Inflammatory macrophage treated with lipopolysaccharide for 1 hour (primary cell): ENCODE measurements at regions not wholly inside any gene's neighbourhood (a gene's known extent, or its start where the extent isn't known, plus 50 kb on each side); places are given as distances from the start of the nearest gene placed in this dataset.
A peak's percentile ranks its signal among the peaks of the same experiment; 100 is the strongest.
"Not testable (repeated sequence)": the region's sequence is repeated elsewhere in the genome, so short reads cannot be mapped to it uniquely, and the experiment has no call there.

ENCODE experiments used
- DNase-seq, 2 donors: peaks; one replicate each; pipeline ENCODE4 v3.0.0-alpha.2; 2020 to 2022

GRCh38 chr5:27995867-27996266 is 957.5 kb upstream of the CDH9 start:
- DNase-seq, result no peak

- DNase-seq, result no peak
Observed at GRCh38 chr5:27978322-27978721, 939.9 kb upstream of the CDH9 start.

GRCh38 chr5:27969157-27969556 is 930.8 kb upstream of the CDH9 start:
- DNase-seq, result no peak

GRCh38 chr5:27963050-27963783 is 924.8 kb upstream of the CDH9 start:
- no peak for DNase-seq

- peak; percentile 32 to 35 for DNase-seq
Observed at GRCh38 chr5:27962198-27962597, 923.8 kb upstream of the CDH9 start.

- no peak for DNase-seq
Observed at GRCh38 chr5:27947088-27947487, 908.7 kb upstream of the CDH9 start.

- no peak for DNase-seq
Observed at GRCh38 chr5:27944471-27944870, 906.1 kb upstream of the CDH9 start.

- DNase-seq, result no peak
Observed at GRCh38 chr5:27938989-27939388, 900.6 kb upstream of the CDH9 start.

GRCh38 chr5:27928060-27928459 is 889.7 kb upstream of the CDH9 start:
- DNase-seq, result no peak

GRCh38 chr5:27911216-27911615 is 872.8 kb upstream of the CDH9 start:
- no peak for DNase-seq

- DNase-seq, result no peak
Observed at GRCh38 chr5:27908341-27908740, 870.0 kb upstream of the CDH9 start.

- DNase-seq, result no peak
Observed at GRCh38 chr5:27906931-27907601, 868.7 kb upstream of the CDH9 start.

GRCh38 chr5:27906481-27906880 is 868.1 kb upstream of the CDH9 start:
- DNase-seq, result no peak

GRCh38 chr5:27900761-27901160 is 862.4 kb upstream of the CDH9 start:
- DNase-seq, result no peak

GRCh38 chr5:27876071-27876470 is 837.7 kb upstream of the CDH9 start:
- no peak for DNase-seq

GRCh38 chr5:27875148-27875547 is 836.8 kb upstream of the CDH9 start:
- DNase-seq, result no peak

- no peak for DNase-seq
Observed at GRCh38 chr5:27868292-27868691, 829.9 kb upstream of the CDH9 start.

GRCh38 chr5:27855491-27855890 is 817.1 kb upstream of the CDH9 start:
- no peak for DNase-seq

GRCh38 chr5:27854243-27854852 is 816.0 kb upstream of the CDH9 start:
- no peak for DNase-seq

- DNase-seq, result no peak
Observed at GRCh38 chr5:27845248-27845647, 806.9 kb upstream of the CDH9 start.

GRCh38 chr5:27836704-27837103 is 798.3 kb upstream of the CDH9 start:
- not testable (repeated sequence) for DNase-seq

- no peak for DNase-seq
Observed at GRCh38 chr5:27832886-27833285, 794.5 kb upstream of the CDH9 start.

- DNase-seq, result no peak
Observed at GRCh38 chr5:27830546-27830945, 792.2 kb upstream of the CDH9 start.

- no peak for DNase-seq
Observed at GRCh38 chr5:27821681-27822080, 783.3 kb upstream of the CDH9 start.
